Fibroblast of the conjunctiva (primary cell): ENCODE measurements at regions not wholly inside any gene's neighbourhood (a gene's known extent, or its start where the extent isn't known, plus 50 kb on each side); places are given as distances from the start of the nearest gene placed in this dataset.

ENCODE experiments used
- DNase-seq: peaks from one replicate; pipeline ENCODE4 v3.0.0-alpha.2; 2010; ENCODE audit warnings: low read depth

DNA sequence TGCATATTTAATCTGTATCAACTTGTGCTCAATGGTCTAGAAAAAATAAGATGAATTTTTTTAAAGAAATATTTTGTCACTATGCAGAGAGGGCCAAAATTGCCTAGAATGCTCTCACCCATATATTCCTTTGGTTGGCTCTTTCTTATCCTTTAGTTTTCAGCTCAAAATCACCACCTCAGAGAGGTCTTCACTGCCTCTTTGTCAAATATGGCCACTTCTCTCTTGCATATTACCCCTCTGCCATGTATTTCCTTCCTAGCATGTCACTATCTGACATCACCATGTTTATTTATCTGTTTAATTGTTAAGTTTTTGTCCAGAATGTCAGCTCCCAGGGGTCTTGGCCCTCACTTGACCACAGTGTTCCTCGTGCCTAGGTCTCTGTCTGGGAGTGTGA, 535.2 kb upstream of the CDH2 start:
- no peak for DNase-seq

DNA sequence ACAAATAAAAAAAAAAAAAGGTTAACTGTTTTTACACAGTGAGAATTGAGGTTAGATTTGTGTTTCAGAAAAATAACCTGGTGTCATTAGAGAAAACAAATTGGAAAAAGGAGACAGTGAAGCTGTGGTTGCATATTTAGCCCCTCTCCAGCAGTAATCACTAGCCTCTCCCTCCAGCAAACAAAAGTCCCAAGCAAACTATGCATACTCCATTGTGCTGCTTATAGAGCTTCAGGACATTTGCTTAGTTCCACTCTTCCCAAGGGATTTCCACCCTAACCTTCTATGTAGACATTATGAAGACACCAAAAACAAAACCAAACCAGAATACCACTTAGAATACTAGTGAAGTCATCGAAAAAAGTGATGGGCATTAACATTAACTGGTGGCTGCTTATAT, 534.2 kb upstream of the CDH2 start:
- no peak for DNase-seq

DNA sequence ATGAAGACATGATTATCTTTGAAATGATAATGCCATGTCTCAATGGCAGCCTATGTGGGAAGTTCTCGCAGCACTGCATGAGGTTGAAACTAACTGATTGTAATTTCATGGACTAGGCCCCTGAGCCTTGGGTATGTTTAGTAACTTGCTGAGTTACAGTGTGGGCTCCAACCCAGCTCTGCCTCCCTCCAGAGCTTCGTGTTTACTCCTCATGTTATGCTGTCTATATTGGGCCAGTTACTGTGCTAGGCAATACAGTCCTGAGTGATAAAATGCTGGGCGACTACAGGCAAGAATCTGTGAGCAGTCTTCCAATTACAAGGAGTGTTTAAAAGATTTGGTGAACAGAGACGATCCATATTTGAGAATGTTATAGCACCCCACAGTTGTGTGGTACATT, 530.1 kb upstream of the CDH2 start:
- DNase-seq = no peak

DNA sequence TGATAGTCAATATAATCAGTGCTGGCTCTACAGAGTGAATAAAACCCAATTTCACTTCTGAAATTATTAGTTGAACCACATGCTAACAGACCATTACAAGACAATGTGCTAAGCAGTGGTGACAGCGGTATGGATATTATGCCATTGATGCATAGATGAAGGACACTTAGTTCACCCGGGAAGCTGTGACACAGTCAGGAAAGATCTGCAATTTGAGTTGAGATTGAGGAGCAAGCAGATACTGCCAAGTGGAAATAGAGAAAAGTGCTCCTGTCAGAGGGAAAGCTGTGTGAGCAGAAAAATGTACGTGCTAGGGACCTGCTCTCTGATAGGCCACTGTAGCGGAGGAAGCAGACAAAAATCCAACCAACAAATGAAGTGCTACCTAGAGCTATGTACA, 529.5 kb upstream of the CDH2 start:
- DNase-seq = no peak

DNA sequence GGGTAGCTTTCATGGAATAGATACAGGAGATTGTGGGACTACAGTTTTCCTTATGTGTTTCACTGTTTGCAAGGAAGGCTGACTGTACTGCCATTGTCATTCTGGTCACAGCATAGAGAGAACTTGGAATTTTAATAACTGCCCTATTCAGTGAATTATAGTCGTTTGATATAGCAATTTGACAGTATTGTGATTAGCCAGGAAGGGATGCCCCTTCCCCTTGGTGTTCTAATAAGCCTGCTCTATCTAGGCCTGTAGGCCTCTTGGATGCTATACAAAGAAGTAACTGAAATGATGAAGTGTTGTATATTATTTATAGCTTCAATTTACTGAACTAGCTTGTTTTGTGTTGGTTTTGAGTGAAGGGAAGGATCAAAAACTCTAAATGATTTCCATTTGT, 528.6 kb upstream of the CDH2 start:
- DNase-seq = no peak

DNA sequence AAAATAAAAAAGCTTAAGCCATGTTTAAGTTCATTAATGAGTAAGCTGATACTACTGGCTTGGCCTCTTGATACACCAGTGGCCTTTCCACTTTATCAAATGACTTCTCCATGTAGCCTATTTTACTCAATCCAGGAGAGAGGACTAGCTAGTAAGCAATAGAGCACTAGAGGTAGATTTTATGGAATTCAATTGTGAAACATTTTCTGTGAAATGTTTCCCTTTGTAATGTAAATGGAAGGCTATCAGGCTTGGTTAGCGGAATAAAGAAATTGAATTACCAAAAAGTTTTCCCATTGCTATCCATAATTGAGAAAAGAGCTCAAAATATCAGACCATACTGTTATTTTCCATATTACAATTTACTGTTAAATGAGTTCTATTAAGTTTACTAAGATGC, 515.4 kb upstream of the CDH2 start:
- DNase-seq = no peak

DNA sequence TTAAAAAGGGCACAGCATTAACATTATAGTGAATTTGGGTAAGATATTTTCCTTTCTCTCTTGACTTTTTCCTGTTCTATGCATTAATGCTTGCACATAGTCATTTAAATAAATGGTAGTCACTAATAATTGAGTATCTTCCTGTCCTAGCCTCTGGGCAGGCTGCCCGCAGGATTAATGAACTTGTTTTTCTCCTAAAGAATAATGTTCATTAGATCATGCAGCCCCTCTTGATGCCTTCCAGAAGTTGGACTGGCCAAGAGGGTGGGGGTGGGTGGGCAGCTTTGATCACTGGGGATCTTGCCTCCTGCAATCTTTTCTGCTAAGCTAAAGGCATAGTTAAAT, 514.5 kb upstream of the CDH2 start:
- DNase-seq = no peak

DNA sequence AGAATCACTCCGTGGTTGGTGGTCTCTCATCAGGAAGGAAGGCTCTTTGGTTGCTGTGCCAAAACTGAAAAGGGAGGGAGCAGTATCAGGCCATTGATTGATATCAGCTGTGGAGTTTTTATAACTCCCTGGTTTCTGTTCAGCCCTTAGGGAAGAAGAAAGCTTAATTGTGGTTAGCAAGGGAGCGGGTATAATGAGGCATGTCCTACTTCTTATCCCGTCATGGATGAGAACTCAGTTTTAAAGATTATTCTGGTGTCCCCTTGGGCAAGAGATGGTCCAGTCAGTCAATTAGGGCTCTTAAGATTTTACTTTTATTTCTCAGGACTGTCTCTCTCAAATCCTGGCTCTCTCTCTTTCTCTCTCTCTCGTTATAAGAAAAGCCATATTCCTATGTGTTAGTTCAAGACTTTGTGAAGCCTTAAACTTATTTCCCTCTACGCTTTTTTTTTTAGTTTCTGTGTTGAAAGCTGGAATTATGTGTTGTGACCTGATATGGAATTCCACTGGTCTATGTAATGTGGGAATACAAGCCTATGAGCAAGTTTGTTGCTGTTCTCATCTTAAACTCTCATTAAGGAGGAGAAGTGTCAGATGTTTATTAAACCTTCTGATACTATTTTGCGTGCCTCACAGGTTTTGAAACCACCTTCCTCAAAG, 514.0 kb upstream of the CDH2 start:
- no peak for DNase-seq

DNA sequence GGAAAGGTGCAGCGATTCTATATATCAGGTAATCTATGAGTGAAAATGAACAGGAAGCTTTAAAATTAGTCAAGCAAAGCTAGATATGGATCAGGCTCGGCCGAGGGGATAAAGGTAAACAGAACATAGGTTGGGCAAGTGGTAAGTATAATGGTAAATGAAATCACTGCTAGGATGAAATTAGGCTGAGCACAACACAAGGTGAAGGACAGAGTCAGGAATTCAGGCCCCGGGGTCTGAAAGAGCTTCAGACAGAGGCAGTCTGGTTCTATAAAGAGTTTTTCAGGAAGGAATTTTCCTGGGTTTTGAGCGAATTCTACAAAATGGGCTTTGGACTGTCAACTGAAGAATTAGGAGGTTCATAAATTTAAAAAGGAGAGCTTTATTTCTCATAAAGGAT, 513.2 kb upstream of the CDH2 start:
- DNase-seq = no peak

DNA sequence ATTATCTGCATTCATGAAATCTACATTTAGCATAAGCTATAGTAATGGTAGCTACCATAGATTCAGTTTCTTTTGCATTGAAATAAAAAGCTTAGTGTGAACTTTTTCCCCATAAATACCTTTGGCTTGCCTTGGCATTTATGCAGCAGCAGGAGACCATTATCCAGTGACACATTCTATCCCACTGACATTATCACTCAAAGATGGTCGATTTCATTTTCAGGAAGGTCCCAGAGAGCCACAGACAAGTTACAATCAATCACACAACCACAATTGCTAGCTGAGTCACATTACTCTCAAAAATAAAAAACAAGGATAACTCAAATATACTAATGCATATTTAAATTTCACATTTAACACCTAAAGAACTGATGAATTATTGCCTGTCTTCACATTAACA, 512.7 kb upstream of the CDH2 start:
- DNase-seq = no peak

DNA sequence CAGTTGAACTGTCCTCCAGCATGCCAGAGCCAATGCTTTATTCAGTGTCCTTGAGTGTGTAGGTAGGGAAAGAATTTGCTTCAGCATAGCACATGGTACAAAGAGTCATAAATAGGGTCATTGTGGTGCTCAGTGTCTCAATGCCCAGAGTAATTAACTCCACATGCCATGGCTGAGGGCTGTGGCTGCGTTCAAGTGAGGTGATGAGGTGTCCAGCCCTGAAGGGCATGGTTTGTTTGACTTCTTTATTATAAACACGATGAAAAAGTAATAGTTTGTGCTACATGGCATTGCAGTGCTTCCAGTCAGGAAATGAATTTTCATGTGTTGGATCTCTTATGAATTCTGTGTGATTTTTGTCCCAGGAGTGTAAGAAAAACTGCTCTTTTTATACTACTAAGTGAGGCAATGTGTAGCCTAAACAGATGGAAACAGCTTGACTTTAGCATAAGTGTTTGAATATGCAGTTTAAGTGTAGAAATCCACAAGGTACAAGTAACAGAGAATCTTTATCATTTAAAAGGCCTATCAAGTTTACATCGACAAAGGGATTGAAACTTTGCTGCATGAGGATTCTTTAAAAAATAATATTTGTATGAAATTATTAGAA, 507.9 kb upstream of the CDH2 start:
- DNase-seq = no peak

DNA sequence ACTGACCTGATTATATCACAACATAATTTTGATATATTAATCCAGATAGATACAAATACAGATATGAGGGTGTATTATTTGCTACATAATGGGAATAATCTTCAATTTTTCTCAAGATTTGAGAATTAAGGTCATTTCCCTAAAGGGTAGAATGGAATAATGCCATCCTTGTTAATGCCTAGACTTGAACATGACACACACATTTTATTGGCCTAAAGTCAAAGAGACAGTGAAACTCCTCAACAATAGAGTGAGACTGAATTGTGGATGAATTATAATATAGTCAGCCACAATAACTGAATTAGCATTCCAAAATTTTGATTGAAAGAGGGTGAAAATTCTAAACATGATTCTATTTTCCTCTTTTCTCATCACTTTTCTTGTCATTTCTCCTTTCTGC, 506.0 kb upstream of the CDH2 start:
- no peak for DNase-seq

DNA sequence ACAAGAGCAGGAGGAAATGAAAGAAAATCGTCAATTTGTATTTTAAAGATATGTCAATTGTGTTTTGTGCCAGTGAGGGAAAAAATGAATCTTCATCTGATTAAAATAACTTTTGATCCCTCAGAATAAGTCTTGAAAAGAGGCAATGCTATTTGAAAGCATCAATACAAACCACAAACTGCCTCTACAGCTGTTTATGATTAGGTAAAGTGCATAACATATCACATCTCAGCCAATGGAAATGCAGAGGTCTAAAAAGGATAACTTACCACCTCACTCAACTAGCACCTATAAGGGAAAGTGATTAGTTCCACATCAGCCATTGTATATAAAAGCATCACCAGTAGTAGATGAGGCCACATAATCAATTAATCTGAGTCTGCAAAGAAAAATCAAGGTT, 492.2 kb upstream of the CDH2 start:
- DNase-seq = no peak

DNA sequence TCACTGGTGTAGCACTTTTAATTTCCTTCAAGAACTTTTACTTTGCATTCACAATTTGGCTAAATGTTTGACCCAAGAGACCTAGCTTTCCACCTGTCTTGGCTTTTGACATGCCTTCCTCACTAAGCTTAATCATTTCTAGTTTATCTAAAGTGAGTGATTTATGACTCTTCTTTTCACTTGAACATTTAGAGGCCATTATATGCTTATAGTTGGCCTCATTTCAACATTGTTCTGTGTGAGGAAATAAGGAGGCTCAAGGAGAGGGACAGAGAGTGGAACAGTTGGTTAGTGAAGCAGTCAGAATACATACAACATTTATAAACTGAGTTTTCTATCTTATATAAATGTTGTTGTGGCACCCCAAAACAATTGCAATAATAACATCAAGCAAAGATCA, 489.3 kb upstream of the CDH2 start:
- no peak for DNase-seq

DNA sequence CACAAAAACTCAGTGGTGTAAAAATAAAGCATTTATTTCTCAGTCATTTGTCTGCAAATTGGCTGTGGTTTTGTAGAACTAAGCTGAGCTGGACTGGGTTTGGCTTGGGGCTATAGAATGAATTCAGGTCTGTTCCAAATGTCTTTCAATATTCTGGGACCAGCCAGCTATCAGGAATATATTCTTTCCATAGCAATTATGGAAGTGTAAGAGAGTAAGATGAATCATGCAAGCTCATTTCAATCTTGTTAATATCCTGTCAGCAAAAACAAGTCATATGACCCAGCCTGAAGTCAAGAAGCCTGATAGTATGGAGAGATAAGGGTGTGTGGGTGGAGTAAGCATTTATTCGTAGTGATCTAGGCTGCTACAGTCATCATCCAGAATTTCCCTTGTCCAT, 481.0 kb upstream of the CDH2 start:
- DNase-seq = no peak

DNA sequence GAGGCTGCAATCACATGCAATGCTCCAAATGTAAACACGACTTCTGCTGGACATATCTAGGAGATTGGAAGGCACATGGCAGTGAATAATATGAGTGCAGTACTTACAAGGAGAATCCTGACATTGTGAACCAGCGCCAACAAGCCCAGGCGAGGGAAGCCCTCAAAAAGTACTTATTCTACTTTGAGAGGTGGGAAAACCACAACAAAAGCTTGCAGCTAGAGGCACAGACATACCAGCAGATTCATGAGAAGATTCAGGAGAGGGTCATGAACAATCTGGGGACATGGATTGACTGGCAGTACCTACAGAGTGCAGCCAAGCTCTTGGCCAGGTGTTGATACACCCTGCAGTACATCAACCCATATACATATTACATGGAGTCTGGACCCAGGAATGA, 475.7 kb upstream of the CDH2 start:
- DNase-seq = no peak

DNA sequence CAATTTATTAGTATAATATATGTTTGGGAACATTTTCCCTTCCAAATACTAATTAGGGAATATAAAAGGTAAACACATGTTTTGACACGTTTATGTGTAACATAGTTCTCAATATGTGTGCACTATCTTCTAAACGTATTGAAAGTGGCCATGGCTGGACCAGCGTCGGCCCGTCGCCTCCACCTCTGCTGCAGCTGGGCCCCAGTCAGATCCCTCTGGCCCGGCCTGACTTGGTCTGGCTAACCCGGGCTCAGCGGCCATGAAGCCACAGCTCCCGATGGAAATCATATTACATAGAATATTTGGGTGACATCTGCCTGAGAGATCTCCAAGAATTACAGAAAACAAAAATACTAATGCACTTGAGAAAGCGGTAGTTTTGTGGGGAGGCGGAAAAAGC, 474.4 kb upstream of the CDH2 start:
- no peak for DNase-seq

DNA sequence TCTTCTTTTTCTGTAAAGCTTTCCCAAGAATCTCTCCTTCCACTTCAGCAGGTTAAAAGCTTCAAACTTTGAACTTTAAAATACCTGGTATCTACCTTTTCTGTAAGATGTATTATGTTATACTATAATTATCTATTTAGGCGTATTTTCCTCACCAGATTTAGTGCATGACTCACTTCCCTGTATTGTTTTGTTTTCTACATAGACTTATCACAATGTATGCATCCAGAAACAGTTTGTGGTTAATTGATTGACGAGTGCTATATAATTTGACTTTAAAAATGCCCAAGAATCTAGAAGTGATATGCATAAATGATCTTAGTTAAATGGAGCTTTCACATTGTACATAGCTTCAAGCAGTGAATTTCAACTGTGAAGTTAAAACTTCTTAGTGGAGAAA, 473.9 kb upstream of the CDH2 start:
- no peak for DNase-seq

DNA sequence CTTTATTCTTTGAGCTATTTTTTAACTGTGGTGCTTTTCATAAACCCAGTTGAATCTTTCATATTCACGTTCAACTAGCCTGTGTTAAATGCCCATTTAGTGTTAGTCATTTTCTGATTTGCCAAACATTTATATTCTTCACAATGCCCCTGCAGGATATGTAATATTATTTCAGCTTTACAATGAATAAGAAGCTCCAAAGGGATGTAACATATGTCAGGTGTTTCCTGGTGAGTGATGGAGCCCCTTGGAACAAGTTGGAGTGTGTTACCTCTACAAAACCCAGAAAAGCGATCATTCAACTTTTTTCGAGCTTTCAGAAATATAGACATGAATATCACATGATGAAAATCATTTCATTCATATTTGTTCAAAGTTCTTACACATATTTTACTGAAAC, 471.0 kb upstream of the CDH2 start:
- no peak for DNase-seq

DNA sequence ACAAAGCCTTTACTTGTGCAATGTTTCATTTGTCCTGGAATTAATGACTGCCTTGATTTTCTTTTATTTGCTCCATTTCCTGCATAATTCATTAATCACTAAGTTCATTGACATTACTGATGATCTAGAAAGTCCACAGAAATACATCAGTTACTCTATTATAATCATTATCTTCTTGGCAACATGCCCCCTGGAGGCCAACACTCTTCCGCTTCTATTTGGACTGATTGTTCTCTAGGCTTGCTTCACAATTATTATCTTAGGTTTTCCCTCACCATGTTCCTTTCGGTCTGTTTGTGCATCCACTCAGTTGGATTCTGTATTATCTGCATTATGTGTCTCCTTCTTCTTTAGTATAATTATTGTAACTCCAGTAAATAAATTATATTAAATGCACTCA, 461.0 kb upstream of the CDH2 start:
- DNase-seq = no peak

DNA sequence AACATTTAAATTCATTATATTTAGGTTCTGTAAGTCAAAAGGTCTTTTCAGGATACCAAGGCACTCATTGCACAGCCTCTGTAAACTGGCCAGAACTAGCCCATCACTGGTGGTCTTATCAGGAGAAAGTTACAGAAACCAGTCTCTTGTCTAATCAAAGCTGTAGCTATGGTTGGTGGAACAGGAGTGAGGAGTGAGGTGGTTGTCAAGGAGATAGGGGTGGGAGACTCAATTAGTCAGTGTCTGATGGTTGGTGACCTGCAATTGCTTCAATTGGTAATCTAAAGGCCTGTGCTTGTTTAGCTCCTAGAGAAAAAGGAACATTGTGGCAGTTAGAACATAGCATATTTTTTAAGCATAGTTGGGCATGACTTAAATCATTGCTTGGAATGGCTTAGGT, 458.6 kb upstream of the CDH2 start:
- no peak for DNase-seq

DNA sequence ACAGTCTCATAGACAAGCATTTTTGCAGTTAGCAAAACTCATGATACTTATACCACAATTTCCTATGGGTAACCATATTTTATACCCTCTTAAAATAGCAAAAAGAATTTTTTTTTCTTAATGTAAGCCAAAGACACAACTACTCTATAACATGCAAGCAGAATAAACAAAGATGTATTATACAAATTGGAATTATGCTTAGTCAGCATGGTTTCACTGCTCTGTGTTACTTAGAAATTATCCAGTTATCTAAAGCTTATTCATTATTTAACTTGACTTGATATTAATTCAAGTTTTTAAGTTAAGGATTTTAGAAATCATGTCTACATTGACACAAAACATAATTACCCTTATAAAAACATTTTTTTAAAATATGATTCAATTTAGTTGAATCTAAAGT, 449.8 kb upstream of the CDH2 start:
- DNase-seq = no peak

DNA sequence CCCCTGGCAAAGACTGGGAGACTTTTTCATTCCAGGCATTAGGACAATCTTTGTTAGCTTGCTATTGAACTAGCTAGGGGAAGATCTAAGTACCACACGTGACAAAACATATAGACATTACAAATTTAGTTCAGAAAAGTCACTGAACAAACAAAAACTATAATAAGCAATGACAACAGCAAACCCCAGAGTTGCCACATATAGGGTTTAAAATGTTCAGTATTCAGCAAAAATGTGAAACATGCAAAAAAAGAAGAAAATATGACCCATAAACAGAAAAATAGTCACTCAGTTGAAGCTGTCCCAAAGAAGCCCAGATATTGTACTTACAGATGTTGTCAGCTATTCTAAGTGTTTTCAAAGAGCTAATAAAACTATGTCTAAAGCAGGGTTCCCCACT, 431.1 kb upstream of the CDH2 start:
- DNase-seq = no peak

DNA sequence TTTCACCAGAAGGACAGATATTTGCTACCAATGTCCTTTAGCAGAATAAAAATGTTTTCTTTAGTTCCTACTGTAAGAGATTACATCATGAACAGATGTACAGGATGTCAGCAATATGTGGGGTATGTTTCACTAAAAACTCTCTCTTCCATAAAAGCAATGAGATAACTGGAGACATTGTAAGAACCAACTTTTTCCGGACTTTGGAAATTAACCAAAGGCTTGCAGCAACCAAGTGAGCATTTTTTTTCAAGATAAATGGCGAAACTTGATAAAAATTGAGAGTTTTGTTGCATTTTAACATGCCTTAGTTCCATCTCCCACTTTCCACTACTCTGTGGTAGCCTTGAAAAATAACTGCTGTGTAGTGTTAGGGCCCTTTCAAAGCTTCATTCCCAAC, 429.8 kb upstream of the CDH2 start:
- DNase-seq = no peak

DNA sequence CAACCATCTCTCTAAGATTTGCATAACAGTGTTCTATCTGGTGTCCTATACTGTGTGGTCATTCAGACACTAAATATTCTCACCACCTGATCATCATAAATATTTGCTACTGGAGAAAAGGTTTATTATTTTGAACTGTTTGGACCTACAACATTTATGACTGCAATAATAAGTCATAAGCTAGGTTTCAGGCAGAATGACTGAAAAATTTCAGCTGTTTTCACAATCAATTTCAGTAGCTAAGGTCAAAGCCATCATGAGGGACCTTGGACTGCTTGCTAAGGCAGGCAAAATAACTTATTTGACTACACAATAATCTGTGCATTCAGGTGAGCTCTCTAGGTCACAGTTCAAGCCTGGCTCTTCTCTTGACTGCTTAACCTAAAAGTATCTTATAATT, 425.5 kb upstream of the CDH2 start:
- no peak for DNase-seq
